K562 (cell line): ENCODE measurements at regions not wholly inside any gene's neighbourhood (a gene's known extent, or its start where the extent isn't known, plus 50 kb on each side); places are given as distances from the start of the nearest gene placed in this dataset.
A peak's percentile ranks its signal among the peaks of the same experiment; 100 is the strongest.

Experiments
- ATAC-seq: fragments of 200-7000 bp; cut with Tn5 transposase; 3 replicates; pipeline ENCODE4 v1.9.1; 2020; ENCODE audit warnings: moderate library complexity
- BruUV-seq: library from RNA; stranded (reverse); fragments of 400-500 nt; replicated peaks from 2 replicates; lab custom pipeline; 2021; lab: Mats Ljungman, UMichigan
- CTCF ChIA-PET: fragments of 300-600 bp; formaldehyde crosslinking; extraction: SDS; loops from one replicate; lab custom pipeline; 2021; ENCODE audit warnings: low intra/inter-chr PET ratio; lab: Yijun Ruan, JAX
- POLR2A ChIA-PET: fragments of 300-600, 350-650 bp; sonication (Branson Sonifier 250); formaldehyde crosslinking; extraction: SDS; loops from one replicate; lab custom pipeline; 2021; ENCODE audit warnings: antibody characterized with exemption, inconsistent platforms; lab: Yijun Ruan, JAX
- DNase-seq, 4 experiments: peaks; one replicate each; pipeline versions ENCODE4 v3.0.0 to v3.0.0-alpha.2; 2011 to 2018; ENCODE audit warnings: low spot score in 3 of 4, mixed read lengths in 3 of 4; ENCODE audit errors: extremely low read depth in 1 of 4
- FAIRE-seq: peaks from 2 replicates; lab custom pipeline; 2011; peaks lifted over from hg19 to GRCh38; lab: Jason Lieb, UNC
- H2AFZ ChIP-seq: 2 replicates; pipeline ENCODE4 v1.6.0; 2011; ENCODE audit warnings: low read depth, low read length, control low read depth, inconsistent platforms
- H3K27ac ChIP-seq: fragments of 200-600 bp; 3 replicates; pipeline ENCODE4 v1.8.0; 2011; ENCODE audit warnings: low read depth, mild to moderate bottlenecking, control low read depth, inconsistent platforms, low read length, moderate library complexity, mixed read lengths; ENCODE audit errors: extremely low read depth
- H3K27me3 ChIP-seq, 2 experiments: fragments of 300-600 bp in 1 of 2; 2 replicates in 1 of 2; 3 replicates in 1 of 2; pipeline versions ENCODE4 v1.6.0 to v1.8.0; 2011; ENCODE audit warnings: inconsistent platforms in 2 of 2, low read length in 2 of 2, mild to moderate bottlenecking in 1 of 2, mixed read lengths in 1 of 2, moderate library complexity in 1 of 2; ENCODE audit not compliant: control insufficient read depth in 2 of 2, insufficient read depth in 2 of 2
- H3K36me3 ChIP-seq: fragments of 300-600 bp; 3 replicates; pipeline ENCODE4 v1.8.0; 2011; ENCODE audit warnings: mild to moderate bottlenecking, low read length, inconsistent platforms; ENCODE audit not compliant: control insufficient read depth, insufficient read depth
- H3K4me1 ChIP-seq, 2 experiments: fragments of 200-600 bp in 1 of 2; replicated peaks in 1 of 2; 2 replicates in 1 of 2; 3 replicates in 1 of 2; pipeline versions ENCODE4 v1.5.1 to v1.8.0; 2011; ENCODE audit warnings: inconsistent platforms in 2 of 2, low read length in 2 of 2, mild to moderate bottlenecking in 1 of 2, mixed read lengths in 1 of 2, moderate library complexity in 1 of 2; ENCODE audit not compliant: control insufficient read depth in 2 of 2, insufficient read depth in 2 of 2
- H3K4me2 ChIP-seq: 2 replicates; pipeline ENCODE4 v1.6.1; 2011; ENCODE audit warnings: low read length, control low read depth, inconsistent platforms, mixed read lengths; ENCODE audit not compliant: insufficient read depth
- H3K4me3 ChIP-seq: fragments of 200-600 bp; sonication (generic), shearing (Covaris generic); 2 replicates; pipeline ENCODE4 v1.5.1; 2016; ENCODE audit warnings: control low read depth, inconsistent platforms
- H3K79me2 ChIP-seq: fragments of 200-600 bp; 3 replicates; pipeline ENCODE4 v1.8.0; 2011; ENCODE audit warnings: low read length, inconsistent platforms; ENCODE audit not compliant: control insufficient read depth, insufficient read depth
- H3K9ac ChIP-seq, 2 experiments: 2 replicates each; pipeline versions ENCODE4 v1.6.0 to v1.6.1; 2011; ENCODE audit warnings: low read depth in 2 of 2, low read length in 2 of 2, control low read depth in 1 of 2, inconsistent platforms in 1 of 2, mild to moderate bottlenecking in 1 of 2, mixed read lengths in 1 of 2; ENCODE audit not compliant: insufficient read depth in 1 of 2
- H3K9me1 ChIP-seq: one replicate; pipeline ENCODE4 v1.6.0; 2011; ENCODE audit warnings: inconsistent platforms, mild to moderate bottlenecking, low read length, moderate library complexity; ENCODE audit not compliant: control insufficient read depth, insufficient read depth
- H3K9me3 ChIP-seq: replicated peaks from 2 replicates; pipeline ENCODE4 v1.5.1; 2011; ENCODE audit warnings: low read depth, low read length, inconsistent platforms; ENCODE audit not compliant: control insufficient read depth, insufficient read depth
- H4K20me1 ChIP-seq: replicated peaks from 2 replicates; pipeline ENCODE4 v1.6.1; 2011; ENCODE audit warnings: low read length, inconsistent platforms, mixed read lengths; ENCODE audit not compliant: control insufficient read depth, insufficient read depth
- CEBPB ChIP-seq: fragments of 450-650 bp; IDR thresholded peaks from 2 replicates; pipeline ENCODE4 v1.6.1; 2016; ENCODE audit warnings: missing genetic modification characterization, missing compliant biosample characterization
- CEBPG ChIP-seq, 3 experiments: fragments of 200-800 bp in 1 of 3; sonication (Bioruptor generic) in 1 of 3; sonication (generic) in 1 of 3; formaldehyde crosslinking in 1 of 3; IDR thresholded peaks in 2 of 3; conservative IDR thresholded peaks in 1 of 3; 2 replicates each; pipeline versions ENCODE4 v1.6.1 to v1.8.0; 2016 to 2022; ENCODE audit warnings: missing compliant biosample characterization in 2 of 3, missing genetic modification characterization in 2 of 3, mild to moderate bottlenecking in 1 of 3, missing genetic modification reagents in 1 of 3
- SMAD1 ChIP-seq: fragments of 150-350 bp; IDR thresholded peaks from 2 replicates; pipeline ENCODE4 v1.6.1; 2014; ENCODE audit warnings: low read length, low read depth; ENCODE audit not compliant: partially characterized antibody
- ZKSCAN1 ChIP-seq: fragments of 150-350 bp; IDR thresholded peaks from 2 replicates; pipeline ENCODE4 v1.6.1; 2016; ENCODE audit warnings: low read depth, low read length
- WGBS: fragments of 100-300 bp; shearing (Covaris generic); methylation state at CpG from one replicate; pipeline ENCODE4 v1.1.6; 2016; ENCODE audit warnings: low coverage, mixed read lengths; ENCODE audit not compliant: insufficient coverage; ENCODE audit errors: missing lambda C conversion rate; 5-methylcytosine and 5-hydroxymethylcytosine counted together
- in situ Hi-C: fragments of 300-500 bp; cut with MboI; formaldehyde crosslinking; loops from 4 replicates; pipeline ENCODE4 v1.15.0; 2018; ENCODE audit warnings: inconsistent platforms, mixed read lengths
- intact Hi-C: fragments of 100-400 bp; cut with micrococcal nuclease; formaldehyde crosslinking; loops from 2 replicates; pipeline ENCODE4 v1.14.2; 2022

DNA sequence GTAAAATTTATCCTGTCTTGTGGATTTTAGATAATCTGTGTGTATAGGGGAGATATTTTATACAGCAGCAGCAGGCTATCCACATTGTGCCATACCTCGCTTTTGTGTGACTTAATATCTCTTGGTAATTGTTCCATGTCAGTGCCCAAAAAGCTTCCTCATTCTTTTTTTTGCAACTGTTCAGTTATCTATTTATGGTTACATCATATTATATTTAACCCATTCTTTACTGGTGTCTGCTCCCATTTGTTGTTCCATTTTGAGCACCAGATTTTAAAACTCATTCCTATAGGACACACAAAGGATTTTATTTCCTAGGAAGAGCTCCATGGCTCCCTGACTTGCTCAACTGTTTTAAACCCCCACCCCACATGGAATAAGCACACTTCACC lies 86.3 kb upstream of the RASGRP1 start:
- Histone ChIP-seq H3K27me3 (peaks cover 4 to 10% of the 10 kb centered on the region in 2 experiments; a peak in 3 of 5 replicates), H3K9ac (no peak overlapping the region), H3K4me3 (no peak overlapping the region), H3K9me3 (no peaks in the 10 kb centered on the region), H3K36me3 (no peaks in the 10 kb centered on the region), H3K79me2 (no peaks in the 10 kb centered on the region), H4K20me1 (no peaks in the 10 kb centered on the region), H3K27ac (no peak overlapping the region), H3K4me2 (no peak overlapping the region), H3K4me1 (no peaks in the 10 kb centered on the region; a peak in 1 of 5 replicates)
- in situ Hi-C loops, result no loop called here
- 8% methylated on average over 1 of the region's 1 CpG for WGBS
- no TSS peak for BruUV-seq
- CTCF ChIA-PET, result no interaction called here
- FAIRE-seq, result no peak
- TF ChIP-seq ZKSCAN1, result no peak
- peak; percentile 23; the same call in 1 of the 2 replicates for TF ChIP-seq CEBPB (tag)
- TF ChIP-seq SMAD1, result no peak
- no peak for TF ChIP-seq CEBPG (CRISPR knock-in tag; IDR thresholded peaks at IDR 0.05)
- peak in 1 of 2 experiments; percentile 27; a peak in 1 of 4 replicates for TF ChIP-seq CEBPG (tag; conservative IDR thresholded peaks at IDR 0.05 in 1 of 2, IDR thresholded peaks at IDR 0.05 in 1 of 2)
- TF ChIP-seq, all 486 proteins: peak for 2
- Histone ChIP-seq H3K9me1 (no peaks in the 10 kb centered on the region), H2AFZ (no peak overlapping the region)
- no peak for DNase-seq
- intact Hi-C loops, result no loop called here
- no peak for ATAC-seq
- POLR2A ChIA-PET, result interaction anchor here (1.6 kb wide), 1 partner anchor 200 kb away, joined by 4 read pairs; no protein-coding TSS in a partner anchor
